A172 (cell line): ENCODE measurements at regions not wholly inside any gene's neighbourhood (a gene's known extent, or its start where the extent isn't known, plus 50 kb on each side); places are given as distances from the start of the nearest gene placed in this dataset.

Experiments
- DNase-seq: peaks from one replicate; pipeline ENCODE4 v3.0.0-alpha.2; 2015; ENCODE audit warnings: low spot score

DNA sequence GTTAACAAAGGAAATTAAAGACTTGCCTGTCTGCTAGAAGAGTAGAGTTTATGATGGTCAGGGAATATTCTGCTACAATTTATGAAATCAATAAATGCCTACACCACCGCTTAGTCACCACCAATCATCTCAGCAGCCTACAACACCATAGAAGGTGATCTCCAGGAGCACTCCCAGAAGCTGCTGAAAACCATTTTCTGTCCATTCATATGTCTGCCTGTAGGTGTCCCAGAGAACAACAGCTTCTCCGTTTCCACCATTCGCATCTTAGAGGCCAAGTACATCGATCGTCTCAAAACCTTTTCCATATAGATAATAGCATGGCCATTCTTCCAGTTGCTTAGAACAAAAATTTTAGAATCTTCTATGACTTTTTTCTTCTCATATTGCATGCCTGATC lies 303.4 kb downstream of the KCNC2 start:
- no peak for DNase-seq

DNA sequence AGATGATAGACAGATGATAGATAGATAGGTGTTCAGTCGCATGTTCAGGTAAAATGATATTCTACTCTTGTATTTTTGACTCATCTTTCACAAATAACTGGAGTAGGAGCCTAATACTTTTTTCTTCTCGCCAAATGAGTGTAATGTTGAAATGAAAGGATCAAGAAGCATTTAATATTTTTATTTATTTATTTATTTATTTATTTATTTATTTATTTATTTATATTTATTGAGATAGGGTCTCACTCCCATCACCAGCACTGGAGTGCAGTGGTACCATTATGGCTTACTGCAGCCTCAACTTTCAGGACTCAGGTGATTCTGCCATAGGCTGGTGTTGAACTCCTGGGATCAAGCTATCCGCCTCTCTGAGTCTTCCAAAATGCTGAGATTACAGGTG lies 298.8 kb downstream of the KCNC2 start:
- DNase-seq, result no peak

- DNase-seq, result no peak
These were observed 295.3 kb downstream of the KCNC2 start for GRCh38 chr12:74914378-74914777.

- DNase-seq, result no peak
These were observed 293.9 kb downstream of the KCNC2 start for GRCh38 chr12:74915718-74916117.

- DNase-seq, result no peak
These were observed 291.9 kb downstream of the KCNC2 start for GRCh38 chr12:74917743-74918142.

- DNase-seq, result no peak
These were observed 291.3 kb downstream of the KCNC2 start for GRCh38 chr12:74918291-74918690.

DNA sequence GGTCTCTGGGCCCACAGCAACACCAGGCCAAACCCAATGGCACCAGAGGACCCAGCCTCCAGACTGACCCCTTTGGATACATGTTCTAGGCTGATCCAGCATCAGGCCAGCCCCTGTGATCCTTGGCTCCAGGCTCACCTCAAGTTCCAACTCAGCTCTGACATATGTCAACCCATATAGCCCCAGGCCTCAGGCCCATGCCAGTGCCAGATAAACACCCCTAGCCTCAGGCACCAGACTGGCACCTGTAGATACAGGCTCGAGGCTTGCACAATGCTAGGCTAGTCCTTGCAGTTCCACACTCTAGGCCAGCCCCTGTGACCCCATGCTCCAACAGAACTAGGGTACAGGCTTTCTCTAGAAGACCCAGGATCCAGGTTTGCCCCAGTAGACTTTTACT lies 287.5 kb downstream of the KCNC2 start:
- DNase-seq, result no peak

DNA sequence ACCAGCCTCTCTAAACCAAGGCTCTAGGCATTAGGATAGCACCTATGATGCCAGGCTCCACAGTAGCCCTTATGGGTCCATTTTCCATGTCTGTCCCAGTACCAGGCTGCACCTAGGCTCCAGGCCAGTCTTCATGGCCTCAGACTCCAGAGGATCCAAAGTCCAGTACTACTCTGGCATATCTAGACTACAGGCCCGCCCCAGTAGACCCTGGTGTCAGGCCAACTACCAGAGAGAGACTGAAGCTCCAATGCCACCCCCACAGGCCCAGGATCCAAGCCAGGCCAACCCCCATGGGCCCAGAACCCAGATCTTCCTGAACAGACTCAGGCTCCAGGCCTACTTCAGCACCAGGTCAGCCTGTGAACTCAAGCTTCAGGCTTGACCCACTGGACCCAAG lies 287.0 kb downstream of the KCNC2 start:
- DNase-seq, result no peak

DNA sequence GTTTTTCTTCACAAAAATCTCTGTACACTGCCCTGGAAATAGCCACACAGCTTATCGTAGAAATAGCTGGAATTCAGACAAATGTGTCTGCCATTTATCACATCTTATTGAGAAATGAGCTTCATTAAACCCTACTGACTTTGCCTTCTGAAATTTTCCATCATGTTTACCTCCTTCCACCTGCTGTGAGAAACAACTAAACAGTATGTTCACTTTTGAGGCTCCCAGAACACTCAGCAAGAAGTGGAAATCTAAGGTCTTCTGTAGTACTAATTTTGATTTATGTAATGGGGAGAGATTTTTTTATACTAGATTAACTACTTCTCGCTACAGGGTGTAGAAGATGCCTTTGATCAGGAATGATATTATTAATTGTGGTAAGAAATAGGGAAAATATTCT lies 268.0 kb downstream of the KCNC2 start:
- no peak for DNase-seq

- DNase-seq, result no peak
These were observed 263.9 kb downstream of the KCNC2 start for GRCh38 chr12:74945771-74946198.

- no peak for DNase-seq
These were observed 255.9 kb downstream of the KCNC2 start for GRCh38 chr12:74953697-74954096.

GRCh38 chr12:74957231-74957630 lies 252.4 kb downstream of the KCNC2 start:
- DNase-seq, result no peak

DNA sequence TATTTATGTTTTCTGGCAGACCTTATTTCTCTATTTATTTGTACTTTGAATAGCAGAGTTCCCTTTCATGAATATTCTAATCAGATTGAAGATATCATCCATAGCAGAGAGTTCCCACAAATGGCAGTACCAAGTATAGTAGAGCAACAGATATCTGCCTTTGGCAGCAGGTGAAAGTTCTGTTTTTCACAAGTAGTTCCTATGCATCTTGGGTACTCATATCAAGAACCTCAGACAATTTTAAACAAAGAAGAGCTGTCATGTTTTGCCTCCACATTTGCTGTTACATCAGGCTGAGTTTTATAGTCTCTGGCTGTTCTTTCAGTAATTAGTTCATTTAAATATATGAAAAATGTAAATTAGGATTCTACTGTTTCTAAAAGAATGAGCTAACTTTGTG lies 252.0 kb downstream of the KCNC2 start:
- no peak for DNase-seq

- DNase-seq, result no peak
These were observed 250.0 kb downstream of the KCNC2 start for GRCh38 chr12:74959657-74960056.

DNA sequence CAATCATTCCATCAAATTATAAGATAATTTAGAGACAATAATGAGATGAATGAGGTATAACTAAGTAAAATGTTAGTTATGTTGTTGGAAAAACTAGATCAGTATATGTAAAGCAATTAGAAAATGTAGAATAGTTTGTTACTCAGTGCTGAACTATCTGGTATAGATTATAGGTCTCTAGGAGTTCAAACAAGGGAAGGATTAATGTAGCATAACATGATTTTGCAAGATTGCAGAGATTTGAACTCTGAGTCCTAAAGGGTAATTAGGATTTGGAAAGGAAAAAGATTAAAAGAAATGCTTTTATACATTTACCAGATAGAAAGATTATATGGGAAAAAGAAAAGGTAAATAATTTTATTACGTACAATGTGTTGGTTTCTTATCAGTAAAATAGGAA lies 246.3 kb downstream of the KCNC2 start:
- DNase-seq, result no peak

DNA sequence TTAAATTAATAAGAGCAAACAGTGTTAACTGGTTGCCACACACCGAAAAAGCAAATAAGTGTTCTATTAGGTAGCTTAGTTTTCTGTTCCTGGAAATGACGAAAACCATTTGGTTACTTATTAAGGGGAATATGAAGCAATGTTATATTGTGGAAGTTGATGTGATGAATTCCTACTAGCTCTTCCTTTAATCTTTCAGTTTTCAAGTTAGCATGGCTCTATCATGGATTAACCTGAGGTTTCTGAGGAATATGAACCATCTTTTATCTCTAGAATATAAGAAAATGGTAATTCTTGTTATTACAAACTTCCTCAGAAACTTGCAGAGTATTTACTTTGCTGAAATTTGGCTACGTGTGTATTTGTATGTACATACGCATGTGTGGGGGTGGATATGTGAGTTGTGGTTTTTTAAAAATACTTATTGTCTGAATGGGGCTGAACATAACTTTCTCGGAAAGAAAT lies 245.7 kb downstream of the KCNC2 start:
- DNase-seq, result no peak

GRCh38 chr12:74964390-74964789 lies 245.2 kb downstream of the KCNC2 start:
- no peak for DNase-seq

- DNase-seq, result no peak
These were observed 238.4 kb downstream of the KCNC2 start for GRCh38 chr12:74971201-74971600.

DNA sequence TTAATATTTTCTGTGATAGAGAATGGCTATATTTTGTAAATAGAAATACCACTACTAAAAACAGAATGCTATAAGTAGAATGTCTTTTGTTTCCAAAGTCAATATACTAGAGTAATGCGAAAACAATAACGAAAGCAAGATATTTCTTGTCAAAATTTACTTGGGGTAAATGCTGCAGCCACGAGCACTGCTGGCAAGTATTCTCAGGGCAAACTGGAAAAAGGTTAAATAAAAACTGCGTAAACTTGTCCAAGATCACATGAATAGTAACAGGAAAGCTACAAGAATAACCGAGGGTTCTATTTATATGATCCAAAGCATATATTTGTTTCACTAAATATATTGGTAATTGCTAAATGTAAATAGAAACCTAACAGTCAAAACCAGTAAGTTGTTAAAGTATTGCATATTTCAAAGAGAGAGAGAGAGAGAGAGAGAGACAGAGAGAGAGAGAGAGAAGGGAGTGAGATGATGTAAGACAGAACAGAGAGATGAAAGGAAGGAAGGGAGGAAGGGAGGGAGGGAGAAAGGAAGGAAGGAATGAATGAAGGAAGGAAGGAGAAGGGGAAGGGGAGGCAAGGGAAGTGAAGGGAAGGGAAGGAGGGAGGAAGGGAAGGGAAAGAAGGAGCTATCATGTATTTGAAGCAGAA lies 231.7 kb downstream of the KCNC2 start:
- DNase-seq, result no peak

- no peak for DNase-seq
These were observed 229.1 kb downstream of the KCNC2 start for GRCh38 chr12:74980510-74980909.

DNA sequence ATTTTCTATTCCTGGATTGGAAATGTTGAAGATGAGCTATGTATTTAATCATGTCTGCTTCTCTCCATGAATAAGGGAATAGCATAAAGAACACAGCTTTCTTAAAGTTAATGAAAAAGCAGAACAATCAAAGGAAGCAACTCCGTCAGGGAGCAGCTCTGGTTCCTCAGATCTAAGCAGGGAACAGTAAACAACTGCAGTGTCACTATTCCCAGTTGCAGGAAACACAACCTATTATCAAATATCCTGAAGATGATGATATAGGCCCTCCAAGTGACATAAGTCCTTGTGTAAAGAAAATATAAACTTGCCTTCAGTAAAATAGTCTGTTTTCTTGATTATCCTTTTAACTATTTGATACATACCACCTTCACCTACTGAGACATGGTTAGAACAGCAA lies 228.1 kb downstream of the KCNC2 start:
- DNase-seq, result no peak

DNA sequence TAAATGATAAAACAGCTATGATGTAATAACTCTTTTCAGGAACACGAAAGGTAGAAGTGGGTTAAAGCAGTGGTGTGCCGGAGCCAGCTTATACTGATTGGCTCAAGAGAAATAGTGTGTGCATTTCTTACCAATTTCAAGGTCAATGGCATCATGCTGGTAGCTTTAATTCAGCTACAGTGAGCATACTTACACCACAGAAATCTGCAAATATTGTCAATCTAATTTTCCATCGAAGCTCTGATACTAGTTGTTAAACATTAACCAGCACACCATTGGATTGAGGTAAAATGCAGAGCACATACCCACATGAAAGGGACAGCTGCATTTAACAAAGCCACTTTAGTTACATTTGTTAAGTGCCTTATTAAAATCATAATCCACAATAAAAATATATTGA lies 225.7 kb downstream of the KCNC2 start:
- DNase-seq, result no peak

DNA sequence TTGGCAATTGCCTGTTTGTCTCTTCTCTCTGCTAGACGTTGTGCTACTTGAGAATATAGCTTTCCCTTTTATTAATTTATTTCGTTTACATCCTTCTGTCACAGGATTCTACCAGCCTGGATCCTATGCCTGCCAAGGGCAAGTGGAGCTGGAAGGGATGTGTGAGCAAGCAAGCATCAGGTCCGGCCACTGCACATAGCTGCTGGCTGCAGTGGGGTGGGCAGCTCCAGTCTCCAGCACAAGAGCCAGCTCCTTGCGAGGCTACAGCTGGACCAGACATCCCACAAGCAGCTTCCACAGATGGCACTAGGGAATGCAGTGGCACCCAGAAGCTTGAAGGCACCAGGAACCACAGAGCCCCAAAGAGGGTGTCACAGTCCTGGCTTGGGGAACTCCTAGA lies 225.0 kb downstream of the KCNC2 start:
- DNase-seq, result no peak

- DNase-seq, result no peak
These were observed 224.2 kb downstream of the KCNC2 start for GRCh38 chr12:74985293-74985985.
